Mesothelial cell of epicardium (in vitro differentiated cells): ENCODE measurements at regions not wholly inside any gene's neighbourhood (a gene's known extent, or its start where the extent isn't known, plus 50 kb on each side); places are given as distances from the start of the nearest gene placed in this dataset.

Experiments
- DNase-seq, 2 experiments: peaks; one replicate each; pipeline ENCODE4 v3.0.0; 2021; ENCODE audit warnings: low spot score in 2 of 2; ENCODE audit not compliant: unreplicated experiment in 2 of 2
- H3K27ac Mint-ChIP-seq: 2 replicates; pipeline ENCODE4 v1.8.0; 2021; ENCODE audit warnings: mixed read lengths
- H3K27me3 Mint-ChIP-seq: 2 replicates; pipeline ENCODE4 v1.8.0; 2021; ENCODE audit warnings: low read depth, mixed read lengths
- H3K36me3 Mint-ChIP-seq: 2 replicates; pipeline ENCODE4 v1.8.0; 2021; ENCODE audit warnings: mixed read lengths
- H3K4me1 Mint-ChIP-seq: 2 replicates; pipeline ENCODE4 v1.8.0; 2021; ENCODE audit warnings: mixed read lengths
- H3K4me3 Mint-ChIP-seq: 2 replicates; pipeline ENCODE4 v1.8.0; 2021; ENCODE audit warnings: mild to moderate bottlenecking, moderate library complexity, mixed read lengths
- H3K9me3 Mint-ChIP-seq: 2 replicates; pipeline ENCODE4 v1.8.0; 2021; ENCODE audit warnings: mixed read lengths
- CTCF ChIP-seq: fragments of 200-600 bp; sonication (generic); IDR thresholded peaks from one replicate; pipeline ENCODE4 v1.5.0; 2021; ENCODE audit warnings: antibody characterized with exemption; ENCODE audit not compliant: unreplicated experiment

GRCh38 chr11:86175626-86176025, 68.9 kb upstream of the EED start:
- Mint-ChIP-seq H3K9me3 (peaks cover 4% of the 10 kb centered on the region), H3K27ac (no peak overlapping the region), H3K4me3 (no peak overlapping the region), H3K4me1 (peaks cover 4% of the 10 kb centered on the region), H3K36me3 (no peaks in the 10 kb centered on the region), H3K27me3 (no peaks in the 10 kb centered on the region)
- TF ChIP-seq CTCF, result no peak
- no peak for DNase-seq

- H3K36me3 Mint-ChIP-seq, result no peaks in the 10 kb centered on the region
- H3K4me3 Mint-ChIP-seq, result no peak overlapping the region
- no peaks in the 10 kb centered on the region for H3K27me3 Mint-ChIP-seq
- peaks cover 4% of the 10 kb centered on the region for H3K4me1 Mint-ChIP-seq
- no peak for TF ChIP-seq CTCF
- H3K9me3 Mint-ChIP-seq, result peaks cover 4% of the 10 kb centered on the region
- no peak overlapping the region for H3K27ac Mint-ChIP-seq
- DNase-seq, result no peak
Observed at GRCh38 chr11:86175191-86175590, 69.4 kb upstream of the EED start.

GRCh38 chr11:86174101-86175046, 70.2 kb upstream of the EED start:
- H3K9me3 Mint-ChIP-seq, result peaks cover 4% of the 10 kb centered on the region

GRCh38 chr11:86172894-86173293, 71.7 kb upstream of the EED start:
- Mint-ChIP-seq H3K4me3 (no peak overlapping the region), H3K27me3 (no peaks in the 10 kb centered on the region), H3K36me3 (no peaks in the 10 kb centered on the region), H3K27ac (no peak overlapping the region), H3K9me3 (no peaks in the 10 kb centered on the region), H3K4me1 (peaks cover 5% of the 10 kb centered on the region)
- no peak for TF ChIP-seq CTCF
- no peak for DNase-seq

More at GRCh38 chr11:86174101-86175046, 70.2 kb upstream of the EED start:
- H3K27me3 Mint-ChIP-seq, result no peaks in the 10 kb centered on the region
- TF ChIP-seq CTCF, result no peak
- DNase-seq, result no peak
- H3K4me1 Mint-ChIP-seq, result peaks cover 4% of the 10 kb centered on the region
- no peak overlapping the region for H3K27ac Mint-ChIP-seq
- H3K36me3 Mint-ChIP-seq, result no peaks in the 10 kb centered on the region
- no peak overlapping the region for H3K4me3 Mint-ChIP-seq

- no peak for DNase-seq
- no peaks in the 10 kb centered on the region for H3K36me3 Mint-ChIP-seq
- peaks cover 9% of the 10 kb centered on the region for H3K4me1 Mint-ChIP-seq
- H3K4me3 Mint-ChIP-seq, result no peak overlapping the region
- no peaks in the 10 kb centered on the region for H3K9me3 Mint-ChIP-seq
- H3K27me3 Mint-ChIP-seq, result no peaks in the 10 kb centered on the region
- TF ChIP-seq CTCF, result no peak
- H3K27ac Mint-ChIP-seq, result no peak overlapping the region
Observed at GRCh38 chr11:86171627-86172026, 72.9 kb upstream of the EED start.
